ENCODE measurements at regions not wholly inside any gene's neighbourhood (a gene's known extent, or its start where the extent isn't known, plus 50 kb on each side); places are given as distances from the start of the nearest gene placed in this dataset.
"Not testable (repeated sequence)": the region's sequence is repeated elsewhere in the genome, so short reads cannot be mapped to it uniquely, and the experiment has no call there.

- DNase-seq (ENCODE audit: low read depth) = no peak
Observed at GRCh38 chr13:80074143-80074752, 266.7 kb downstream of the SPRY2 start.

DNA sequence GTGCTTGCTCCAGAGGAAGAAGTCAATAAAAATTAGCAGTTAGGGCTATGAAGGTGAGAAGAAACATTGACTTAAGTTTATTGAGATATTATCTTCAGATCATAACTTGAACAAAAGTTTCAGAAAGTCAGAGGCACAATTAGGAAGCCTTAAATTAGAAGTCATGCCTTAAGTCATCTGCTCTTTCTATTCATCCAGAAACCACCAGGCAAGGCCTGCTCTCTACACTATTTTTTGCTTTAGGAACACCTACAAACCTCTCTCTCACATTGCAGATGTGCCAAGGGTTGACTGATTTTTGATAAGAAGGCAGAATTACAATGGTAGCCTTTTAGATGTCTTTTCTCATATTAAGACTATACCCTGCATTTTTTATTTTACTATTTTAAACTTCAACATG is 268.7 kb downstream of the SPRY2 start:
- no peak for DNase-seq (ENCODE audit: low read depth)

DNA sequence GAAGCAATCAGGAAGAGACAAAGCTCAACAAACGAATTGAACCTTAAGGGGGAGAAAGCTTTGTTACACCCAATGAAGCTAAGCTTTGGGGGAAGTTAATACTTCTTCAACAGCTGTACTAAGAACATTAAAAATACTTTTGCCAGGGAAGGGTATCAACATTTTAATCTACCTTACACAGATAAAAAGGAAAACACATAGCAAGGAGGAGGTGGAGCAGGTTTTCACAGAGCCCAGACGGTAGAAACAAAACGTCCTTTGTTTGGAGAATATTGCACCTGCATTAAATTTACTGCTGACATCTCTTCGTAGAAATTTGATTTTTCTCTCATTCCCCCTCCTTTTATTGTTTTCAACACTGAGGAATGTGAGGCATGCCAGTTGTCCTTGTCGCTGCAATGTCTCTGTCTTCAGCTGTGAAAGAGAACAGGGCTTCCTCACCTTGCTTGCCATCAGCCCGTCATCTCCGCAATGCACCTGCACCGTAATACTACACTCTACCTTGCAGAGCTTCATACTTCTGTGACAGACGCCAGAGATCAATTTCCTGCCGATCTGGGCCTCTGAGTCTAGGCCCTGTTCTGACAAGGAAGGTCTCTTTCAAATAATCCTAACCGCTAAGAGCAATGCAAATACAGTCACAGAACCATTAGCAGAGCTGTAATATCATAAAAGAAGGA is 270.8 kb downstream of the SPRY2 start:
- DNase-seq (ENCODE audit: low read depth) = no peak

DNA sequence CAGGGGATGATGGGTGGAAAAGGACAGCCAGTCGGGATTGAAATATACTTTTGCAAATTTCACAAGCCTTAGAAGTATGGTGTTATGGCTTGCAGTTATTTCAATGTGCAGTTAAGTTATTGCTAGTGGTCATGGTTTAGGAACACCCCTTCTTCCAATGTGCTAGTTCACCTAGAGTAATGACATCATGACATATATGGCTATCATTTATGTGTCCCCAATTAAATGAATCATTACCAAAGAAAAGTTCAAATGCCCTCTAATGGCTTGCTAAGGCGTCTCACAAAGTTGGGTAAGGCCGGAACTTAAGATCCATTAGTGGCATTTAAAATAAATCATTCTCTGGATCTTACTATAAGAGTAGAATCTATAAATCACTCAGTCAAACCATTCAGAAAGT is 271.6 kb downstream of the SPRY2 start:
- DNase-seq (ENCODE audit: low read depth) = no peak

- no peak for DNase-seq (ENCODE audit: low read depth)
Observed at GRCh38 chr13:80065996-80066395, 274.9 kb downstream of the SPRY2 start.

DNA sequence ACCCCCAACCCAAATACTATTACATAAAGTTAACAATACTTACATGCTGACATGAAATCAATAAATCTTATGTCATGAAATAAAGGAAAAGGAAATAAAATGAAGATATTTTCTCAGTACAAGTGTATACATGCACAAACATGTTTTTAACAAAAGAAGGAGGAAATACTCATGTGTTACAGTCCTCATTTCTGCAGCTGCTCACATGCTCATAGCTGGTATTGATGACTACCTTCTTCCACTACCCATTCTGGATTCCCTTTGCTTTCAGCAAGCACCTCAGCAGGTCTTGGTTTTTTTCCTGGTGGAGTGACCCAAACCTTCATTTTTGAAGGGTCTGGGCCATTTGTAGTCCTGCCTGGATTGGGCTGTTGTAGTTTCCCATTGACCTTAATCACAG is 278.5 kb downstream of the SPRY2 start:
- not testable (repeated sequence) for DNase-seq (ENCODE audit: low read depth)

- no peak for DNase-seq (ENCODE audit: low read depth)
Observed at GRCh38 chr13:80059789-80060188, 281.1 kb downstream of the SPRY2 start.

GRCh38 chr13:80058626-80059025 is 282.3 kb downstream of the SPRY2 start:
- DNase-seq (ENCODE audit: low read depth) = no peak

DNA sequence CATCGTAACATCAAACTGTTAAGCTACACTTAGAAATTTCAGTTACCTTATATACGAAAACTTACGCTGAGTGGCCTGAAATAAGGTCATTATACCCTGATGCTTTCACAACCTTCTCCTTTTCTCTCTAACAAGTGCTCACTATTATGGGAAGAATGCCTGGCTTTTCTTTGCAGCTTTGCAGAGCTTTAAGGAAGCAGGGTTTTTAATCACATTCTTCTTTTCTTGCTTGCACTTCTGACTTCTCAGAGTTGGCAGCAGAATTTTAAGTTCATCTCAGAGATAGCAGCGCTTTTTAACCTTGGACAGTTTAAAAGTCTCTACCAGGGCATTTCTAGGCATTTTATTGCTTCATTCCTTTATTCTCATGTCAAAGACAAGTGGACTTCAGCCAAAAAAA is 285.1 kb downstream of the SPRY2 start:
- no peak for DNase-seq (ENCODE audit: low read depth)

DNA sequence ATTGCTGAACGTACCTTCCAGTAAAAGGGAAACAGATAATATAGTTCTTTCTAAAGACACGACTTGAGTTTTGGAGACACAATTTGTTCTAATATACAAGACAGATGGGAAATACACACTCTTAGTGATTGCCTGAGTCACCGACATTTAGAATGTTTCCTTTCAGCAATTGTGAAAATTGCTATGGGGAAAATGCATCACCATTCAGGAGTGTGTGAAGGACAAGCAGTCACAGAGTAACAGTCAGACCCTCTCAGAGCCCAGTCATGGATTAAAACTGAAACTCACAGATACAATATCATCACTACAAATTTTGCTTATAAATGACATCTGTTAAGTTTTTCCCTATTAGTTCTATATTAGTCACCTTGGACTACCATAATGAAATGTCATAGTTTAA is 286.1 kb downstream of the SPRY2 start:
- DNase-seq (ENCODE audit: low read depth) = no peak

DNA sequence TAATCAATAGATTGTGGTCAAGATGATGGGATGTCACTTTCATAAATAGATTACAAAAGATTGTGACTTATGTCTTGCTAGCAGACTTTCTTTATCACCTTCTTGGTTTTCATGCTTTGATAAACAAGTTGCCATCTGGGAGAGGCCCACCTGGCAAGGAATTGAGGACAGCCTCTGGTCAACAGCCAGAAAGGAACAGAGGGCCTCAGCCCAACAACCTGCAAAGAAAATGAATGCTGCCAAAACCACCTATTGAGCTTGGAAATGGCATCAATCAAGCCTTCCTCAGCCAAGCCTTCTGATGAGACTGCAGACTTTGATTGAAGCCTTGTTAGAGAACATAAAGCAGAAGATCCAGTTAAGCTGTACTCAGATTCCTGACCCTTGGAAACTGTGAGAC is 288.6 kb downstream of the SPRY2 start:
- DNase-seq (ENCODE audit: low read depth) = no peak

DNA sequence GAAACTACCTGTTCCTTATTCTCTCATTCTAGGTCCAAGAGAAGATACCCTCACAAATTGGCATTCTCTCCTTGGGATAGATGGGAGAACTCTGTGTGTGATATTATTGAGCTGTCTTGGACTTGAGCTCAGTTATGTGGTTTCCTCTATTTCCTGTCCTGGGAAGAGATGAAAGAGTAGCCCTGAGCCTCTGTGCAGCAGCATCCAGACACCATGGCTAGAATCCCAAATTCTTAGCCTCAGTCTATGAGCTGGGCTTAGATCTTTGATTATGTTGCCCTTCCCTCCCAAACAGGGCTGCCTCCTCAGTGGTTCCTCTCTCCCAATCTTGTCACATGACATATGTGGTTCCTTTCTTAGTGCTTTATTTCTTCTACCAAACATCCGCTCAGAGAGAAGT is 290.7 kb downstream of the SPRY2 start:
- DNase-seq (ENCODE audit: low read depth) = no peak

DNA sequence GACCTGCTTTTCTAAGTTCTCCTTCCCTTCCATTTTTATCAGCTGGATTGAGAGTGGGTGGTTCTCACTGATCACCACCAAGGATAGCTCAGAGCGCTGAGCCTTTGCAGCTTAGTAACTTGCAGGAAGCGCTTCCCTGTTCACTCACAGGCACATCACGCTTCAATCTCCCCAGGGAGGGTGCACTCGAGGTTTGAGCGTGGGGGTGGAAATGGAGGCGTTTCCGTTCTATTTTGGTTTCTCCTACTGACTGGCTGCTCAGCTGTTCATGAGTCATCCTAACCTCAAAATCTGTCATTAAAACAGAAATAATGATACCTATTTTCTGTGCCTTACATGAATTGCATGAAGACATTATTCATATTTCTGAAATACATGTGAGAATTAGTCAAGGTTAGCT is 292.1 kb downstream of the SPRY2 start:
- DNase-seq (ENCODE audit: low read depth) = peak; percentile 7

GRCh38 chr13:80048030-80048429 is 292.9 kb downstream of the SPRY2 start:
- no peak for DNase-seq (ENCODE audit: low read depth)

- DNase-seq (ENCODE audit: low read depth) = no peak
Observed at GRCh38 chr13:80047406-80047805, 293.5 kb downstream of the SPRY2 start.

DNA sequence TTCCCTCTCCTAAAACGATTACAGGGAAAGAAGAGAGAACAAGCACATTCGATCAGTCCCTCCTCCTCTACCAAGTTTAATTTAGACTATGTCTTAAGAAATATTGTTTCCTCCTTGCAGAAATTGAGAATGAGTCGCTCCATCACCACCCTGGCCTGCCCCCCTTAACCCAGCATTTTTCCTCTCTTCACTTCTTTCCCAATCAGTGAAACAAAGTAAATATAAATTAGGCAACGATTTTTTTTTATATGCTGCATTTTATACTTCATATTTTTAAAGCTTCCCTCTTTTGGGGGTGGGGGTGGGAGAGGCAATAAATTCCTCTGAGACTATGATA is 300.0 kb downstream of the SPRY2 start:
- no peak for DNase-seq (ENCODE audit: low read depth)

DNA sequence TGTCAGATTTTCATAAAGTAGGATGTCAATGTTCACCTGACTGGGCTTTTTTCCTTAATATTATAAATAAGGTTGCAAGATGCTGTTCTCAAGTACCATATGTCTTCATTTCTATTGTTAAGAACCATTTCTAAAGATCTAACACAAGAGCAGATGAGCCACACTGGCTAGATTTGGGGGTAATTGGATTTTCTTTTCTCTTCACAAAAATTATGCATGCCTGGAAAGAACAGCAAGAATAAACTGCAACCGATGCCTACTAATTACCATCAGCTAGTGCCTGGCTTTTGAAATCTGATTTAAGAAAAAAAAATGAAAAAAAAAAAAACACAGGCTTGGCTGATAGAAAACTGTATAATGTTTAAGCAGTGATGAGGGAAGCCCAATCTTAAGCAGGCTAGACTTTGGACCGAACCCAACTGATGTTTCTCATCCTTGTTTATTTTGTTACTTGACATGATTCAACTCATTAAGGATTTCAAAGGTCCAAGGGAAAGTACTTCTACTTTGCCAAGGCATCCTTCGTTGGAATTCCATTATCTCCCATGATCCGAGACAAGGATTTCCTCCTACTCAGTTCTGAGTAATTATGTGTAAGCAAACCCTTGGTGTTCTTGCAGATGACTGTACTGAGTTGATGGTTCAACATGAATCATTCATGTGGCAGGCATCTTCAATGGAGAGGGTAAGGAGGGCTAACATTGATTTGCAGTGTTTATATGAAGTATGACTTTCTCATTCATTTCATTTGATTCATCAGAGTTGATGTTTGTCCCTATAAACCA is 300.5 kb downstream of the SPRY2 start:
- DNase-seq (ENCODE audit: low read depth) = no peak

GRCh38 chr13:80039000-80039399 is 301.9 kb downstream of the SPRY2 start:
- no peak for DNase-seq (ENCODE audit: low read depth)

DNA sequence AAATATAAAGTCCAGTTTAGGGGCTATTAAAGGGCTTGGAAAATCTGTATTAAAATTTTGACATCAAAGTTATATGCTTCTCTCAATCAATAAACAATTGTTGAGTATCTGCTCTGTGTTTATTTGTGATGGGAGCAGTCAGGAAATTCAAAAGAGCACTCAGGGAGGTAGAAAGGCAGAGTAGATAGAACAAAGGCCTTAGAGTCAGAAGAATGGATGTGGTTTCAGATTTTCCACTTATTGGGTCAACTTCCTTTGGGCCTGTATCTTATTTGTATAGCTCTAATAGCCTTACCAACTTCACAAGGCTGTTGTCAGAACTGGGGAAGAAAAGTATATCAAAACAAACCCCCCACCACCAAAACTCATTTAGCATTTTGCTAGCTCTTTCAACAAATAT is 302.6 kb downstream of the SPRY2 start:
- no peak for DNase-seq (ENCODE audit: low read depth)

DNA sequence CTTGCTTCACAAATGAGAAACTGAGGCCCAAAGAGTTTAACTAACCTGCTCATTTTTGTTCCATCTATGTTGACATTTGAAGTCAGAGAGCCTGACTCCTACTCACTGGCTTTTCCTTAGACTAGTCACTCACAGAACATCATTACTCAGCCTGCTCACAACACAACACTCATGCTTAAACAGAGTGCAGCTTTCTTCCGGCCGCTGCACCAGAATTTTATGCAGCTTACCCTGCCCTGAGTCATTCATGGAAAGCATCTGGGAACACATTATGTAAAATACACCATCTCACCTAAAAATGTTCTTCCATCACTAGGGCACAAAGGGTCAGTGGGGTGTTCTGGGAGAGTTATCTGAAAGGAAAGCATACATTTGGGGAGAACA is 303.4 kb downstream of the SPRY2 start:
- no peak for DNase-seq (ENCODE audit: low read depth)

- no peak for DNase-seq (ENCODE audit: low read depth)
Observed at GRCh38 chr13:80036845-80037504, 304.0 kb downstream of the SPRY2 start.

DNA sequence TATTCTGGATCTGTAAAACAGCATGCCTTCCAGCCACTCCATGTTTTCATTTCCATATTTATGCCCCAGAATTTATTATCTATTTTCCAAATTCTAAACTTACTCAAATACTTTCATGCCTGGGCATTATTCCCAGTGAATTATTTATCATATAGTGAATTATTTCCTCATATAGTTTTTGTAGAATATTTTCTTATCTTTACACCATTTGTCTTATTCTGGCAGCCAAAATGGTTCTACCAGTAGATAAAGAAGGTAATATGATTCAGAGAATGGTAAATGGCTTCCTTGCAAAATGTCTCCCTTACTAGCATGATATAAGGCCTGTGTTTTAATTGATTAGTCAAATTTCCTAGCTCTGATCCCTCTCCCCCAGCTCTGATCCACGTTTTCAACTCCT is 305.8 kb downstream of the SPRY2 start:
- no peak for DNase-seq (ENCODE audit: low read depth)

DNA sequence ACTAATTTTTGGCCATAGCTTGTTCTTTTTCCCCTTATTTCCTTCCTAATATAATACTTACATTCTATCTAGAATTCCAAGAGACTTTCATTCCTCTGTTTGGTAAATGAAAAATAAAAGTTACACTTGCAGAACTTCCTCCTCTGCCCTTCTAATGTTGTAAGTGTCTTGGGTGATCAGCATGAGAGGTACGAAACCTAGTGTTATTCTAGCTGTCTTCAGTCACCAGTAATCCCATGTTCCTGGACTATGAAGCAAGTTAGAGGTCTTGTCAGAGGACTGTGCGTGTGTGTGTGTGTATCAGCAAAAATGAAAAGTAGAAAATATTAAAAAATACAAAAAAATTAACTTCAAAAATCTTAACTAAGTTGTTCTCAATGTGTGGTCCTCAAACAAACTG is 307.0 kb downstream of the SPRY2 start:
- no peak for DNase-seq (ENCODE audit: low read depth)
